ENCODE measurements at regions not wholly inside any gene's neighbourhood (a gene's known extent, or its start where the extent isn't known, plus 50 kb on each side); places are given as distances from the start of the nearest gene placed in this dataset.

DNA sequence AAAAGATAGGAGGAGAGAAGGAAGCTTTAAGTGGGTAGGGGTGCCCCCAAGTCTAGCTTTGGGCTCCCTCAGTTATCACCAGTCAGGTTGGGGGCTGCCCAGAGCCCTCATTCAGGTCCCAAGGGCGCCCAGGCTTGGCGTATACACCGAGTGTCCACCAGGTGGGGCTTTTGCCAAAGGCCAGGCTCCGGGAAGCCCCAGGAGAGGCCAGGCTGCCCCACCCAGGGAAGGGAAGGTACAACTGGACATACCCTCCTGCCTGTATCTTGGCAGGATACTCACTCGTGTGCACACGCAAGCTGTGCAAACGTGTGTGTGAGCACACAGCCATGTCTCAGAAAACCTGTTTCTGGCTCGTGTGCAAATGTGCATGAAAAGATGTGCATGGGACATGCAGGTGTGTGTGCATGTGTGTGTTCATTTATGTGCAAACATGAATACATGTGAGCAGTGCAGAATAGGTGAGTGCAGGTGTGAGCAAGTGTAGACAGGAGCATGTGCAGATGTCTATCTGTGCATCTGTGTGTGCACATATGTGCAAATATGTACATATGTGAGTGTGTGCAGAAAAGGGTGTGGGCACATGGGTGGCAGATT lies 103.9 kb upstream of the MYL2 start:
- TF ChIP-seq, protein P1, sequence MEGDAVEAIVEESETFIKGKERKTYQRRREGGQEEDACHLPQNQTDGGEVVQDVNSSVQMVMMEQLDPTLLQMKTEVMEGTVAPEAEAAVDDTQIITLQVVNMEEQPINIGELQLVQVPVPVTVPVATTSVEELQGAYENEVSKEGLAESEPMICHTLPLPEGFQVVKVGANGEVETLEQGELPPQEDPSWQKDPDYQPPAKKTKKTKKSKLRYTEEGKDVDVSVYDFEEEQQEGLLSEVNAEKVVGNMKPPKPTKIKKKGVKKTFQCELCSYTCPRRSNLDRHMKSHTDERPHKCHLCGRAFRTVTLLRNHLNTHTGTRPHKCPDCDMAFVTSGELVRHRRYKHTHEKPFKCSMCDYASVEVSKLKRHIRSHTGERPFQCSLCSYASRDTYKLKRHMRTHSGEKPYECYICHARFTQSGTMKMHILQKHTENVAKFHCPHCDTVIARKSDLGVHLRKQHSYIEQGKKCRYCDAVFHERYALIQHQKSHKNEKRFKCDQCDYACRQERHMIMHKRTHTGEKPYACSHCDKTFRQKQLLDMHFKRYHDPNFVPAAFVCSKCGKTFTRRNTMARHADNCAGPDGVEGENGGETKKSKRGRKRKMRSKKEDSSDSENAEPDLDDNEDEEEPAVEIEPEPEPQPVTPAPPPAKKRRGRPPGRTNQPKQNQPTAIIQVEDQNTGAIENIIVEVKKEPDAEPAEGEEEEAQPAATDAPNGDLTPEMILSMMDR (IDR thresholded peaks at IDR 0.05) = peak; percentile 58
- no peak for DNase-seq (ENCODE audit: extremely low spot score, unreplicated experiment)
- Mint-ChIP-seq H3K4me1 (ENCODE audit: unreplicated experiment) (no peaks in the 10 kb centered on the region), H3K27me3 (ENCODE audit: unreplicated experiment) (peaks cover 37% of the 10 kb centered on the region), H3K27ac (ENCODE audit: unreplicated experiment) (no peak overlapping the region), H3K4me3 (ENCODE audit: unreplicated experiment) (no peak overlapping the region), H3K9me3 (ENCODE audit: unreplicated experiment) (no peaks in the 10 kb centered on the region), H3K36me3 (ENCODE audit: unreplicated experiment) (no peaks in the 10 kb centered on the region)

DNA sequence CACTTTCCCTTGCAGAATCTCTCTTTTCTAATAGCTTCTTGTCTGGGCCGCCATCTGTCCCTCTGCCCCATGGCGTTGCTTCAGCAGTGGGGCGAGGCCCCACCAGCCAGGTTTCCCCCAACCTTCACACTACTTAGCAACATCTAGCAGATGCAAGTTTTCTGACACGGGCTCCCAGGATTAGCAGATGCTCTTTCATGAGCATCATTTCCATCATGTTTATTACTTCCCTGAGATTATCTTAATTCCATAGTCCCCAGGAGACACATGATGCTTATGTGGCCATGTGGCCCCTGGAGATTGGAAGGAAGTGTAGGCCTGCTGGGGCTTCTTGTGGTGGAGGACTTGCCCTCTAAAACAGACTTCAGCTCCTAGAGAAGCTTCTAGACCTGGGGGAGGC lies 102.0 kb upstream of the MYL2 start:
- DNase-seq (ENCODE audit: extremely low spot score, unreplicated experiment) = no peak
- Mint-ChIP-seq H3K4me3 (ENCODE audit: unreplicated experiment) (no peak overlapping the region), H3K36me3 (ENCODE audit: unreplicated experiment) (no peaks in the 10 kb centered on the region), H3K9me3 (ENCODE audit: unreplicated experiment) (no peaks in the 10 kb centered on the region), H3K4me1 (ENCODE audit: unreplicated experiment) (no peaks in the 10 kb centered on the region), H3K27ac (ENCODE audit: unreplicated experiment) (no peak overlapping the region), H3K27me3 (ENCODE audit: unreplicated experiment) (peaks cover 22% of the 10 kb centered on the region)
- TF ChIP-seq, protein P1 (IDR thresholded peaks at IDR 0.05) = no peak

DNA sequence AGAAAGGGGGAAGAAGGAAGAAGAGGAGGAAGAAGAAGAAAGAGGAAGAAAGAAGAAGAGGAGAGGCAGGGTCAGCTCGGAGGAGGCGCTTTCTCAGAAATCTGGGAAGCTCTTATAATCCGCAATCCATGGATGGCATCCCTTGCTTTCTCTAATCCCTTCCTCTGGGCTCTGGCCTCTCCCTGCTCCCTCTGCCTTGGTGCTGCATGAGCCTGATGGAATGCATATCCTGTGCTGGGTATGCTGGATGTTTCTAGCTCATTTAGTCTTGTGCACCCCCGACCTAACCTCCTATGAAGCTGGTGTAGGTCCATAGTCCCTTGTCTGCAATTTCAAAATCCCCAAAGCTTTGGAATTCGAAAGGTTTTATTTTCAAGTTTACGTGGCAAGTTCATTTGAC lies 94.2 kb upstream of the MYL2 start:
- H3K4me1 Mint-ChIP-seq (ENCODE audit: unreplicated experiment) = no peaks in the 10 kb centered on the region
- TF ChIP-seq, protein P1 (IDR thresholded peaks at IDR 0.05) = no peak
- no peaks in the 10 kb centered on the region for H3K9me3 Mint-ChIP-seq (ENCODE audit: unreplicated experiment)
- DNase-seq (ENCODE audit: extremely low spot score, unreplicated experiment) = no peak
- H3K27ac Mint-ChIP-seq (ENCODE audit: unreplicated experiment) = no peak overlapping the region
- peaks cover 10% of the 10 kb centered on the region for H3K27me3 Mint-ChIP-seq (ENCODE audit: unreplicated experiment)
- no peaks in the 10 kb centered on the region for H3K36me3 Mint-ChIP-seq (ENCODE audit: unreplicated experiment)
- H3K4me3 Mint-ChIP-seq (ENCODE audit: unreplicated experiment) = no peak overlapping the region

DNA sequence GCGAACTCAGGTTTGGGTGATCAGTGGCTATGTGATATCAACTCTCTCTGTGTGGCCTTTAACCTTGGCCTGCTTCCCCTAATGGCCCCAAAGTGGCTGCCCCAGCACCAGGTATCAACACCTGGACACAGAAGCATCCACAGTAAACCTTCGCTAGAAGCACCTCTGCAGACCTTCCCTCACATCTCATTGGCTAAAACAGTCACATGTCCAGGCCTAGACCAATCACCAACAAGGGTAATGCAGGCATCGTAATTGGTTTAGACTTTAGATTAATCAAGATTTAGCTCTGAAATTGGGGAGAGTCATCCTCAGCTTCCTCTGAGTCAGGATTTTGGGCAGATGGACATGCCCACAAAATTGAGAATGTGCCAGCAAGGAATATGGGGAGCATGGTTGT lies 92.5 kb upstream of the MYL2 start:
- no peak overlapping the region for H3K4me3 Mint-ChIP-seq (ENCODE audit: unreplicated experiment)
- DNase-seq (ENCODE audit: extremely low spot score, unreplicated experiment) = no peak
- H3K9me3 Mint-ChIP-seq (ENCODE audit: unreplicated experiment) = no peaks in the 10 kb centered on the region
- no peaks in the 10 kb centered on the region for H3K36me3 Mint-ChIP-seq (ENCODE audit: unreplicated experiment)
- peaks cover 10% of the 10 kb centered on the region for H3K27me3 Mint-ChIP-seq (ENCODE audit: unreplicated experiment)
- no peak overlapping the region for H3K27ac Mint-ChIP-seq (ENCODE audit: unreplicated experiment)
- TF ChIP-seq, protein P1 (IDR thresholded peaks at IDR 0.05) = no peak
- no peaks in the 10 kb centered on the region for H3K4me1 Mint-ChIP-seq (ENCODE audit: unreplicated experiment)

DNA sequence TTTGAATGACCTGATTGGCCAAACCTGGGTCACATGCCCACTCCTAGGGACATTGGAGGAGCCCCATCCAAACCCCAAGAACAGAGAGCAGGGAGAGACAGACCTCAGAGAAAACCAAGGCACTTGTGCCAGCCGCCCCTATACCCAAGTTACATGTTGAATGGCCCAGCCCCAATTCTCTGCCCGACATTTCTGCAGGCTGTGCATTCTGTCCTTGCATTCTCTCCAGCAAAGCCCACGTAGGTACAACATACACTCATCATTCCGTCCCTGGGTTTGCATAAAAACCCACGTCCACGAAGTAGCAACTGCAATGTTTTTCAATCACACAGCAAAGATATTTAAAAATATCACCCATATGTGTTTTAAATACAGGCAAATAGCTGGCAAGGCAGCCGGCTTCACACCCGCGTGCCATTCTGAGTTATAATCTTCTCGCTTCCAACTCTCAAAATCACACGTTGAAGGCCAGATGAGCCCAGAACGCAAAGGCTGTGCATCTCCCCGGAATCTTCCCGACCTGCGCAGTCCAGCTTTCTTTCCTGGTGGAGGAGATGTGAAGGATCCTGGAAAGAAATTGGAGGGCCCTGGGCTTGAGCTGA lies 91.7 kb upstream of the MYL2 start:
- Mint-ChIP-seq H3K4me1 (ENCODE audit: unreplicated experiment) (no peaks in the 10 kb centered on the region), H3K36me3 (ENCODE audit: unreplicated experiment) (no peaks in the 10 kb centered on the region), H3K27me3 (ENCODE audit: unreplicated experiment) (peaks cover 10% of the 10 kb centered on the region), H3K4me3 (ENCODE audit: unreplicated experiment) (no peak overlapping the region), H3K27ac (ENCODE audit: unreplicated experiment) (no peak overlapping the region), H3K9me3 (ENCODE audit: unreplicated experiment) (no peaks in the 10 kb centered on the region)
- TF ChIP-seq, protein P1 (IDR thresholded peaks at IDR 0.05) = no peak
- no peak for DNase-seq (ENCODE audit: extremely low spot score, unreplicated experiment)

Measured in osteocyte (in vitro differentiated cells).